GM12891 (cell line): ENCODE measurements at regions not wholly inside any gene's neighbourhood (a gene's known extent, or its start where the extent isn't known, plus 50 kb on each side); places are given as distances from the start of the nearest gene placed in this dataset.

Source experiments
- DNase-seq: peaks from one replicate; pipeline ENCODE4 v3.0.0; 2011; ENCODE audit warnings: low spot score; ENCODE audit not compliant: insufficient read length
- FAIRE-seq: peaks from 2 replicates; lab custom pipeline; 2011; peaks lifted over from hg19 to GRCh38; lab: Jason Lieb, UNC
- PAX5 ChIP-seq: IDR thresholded peaks from 2 replicates; pipeline ENCODE4 v1.6.1; 2011; ENCODE audit warnings: low read length, moderate library complexity, mild to moderate bottlenecking; ENCODE audit not compliant: insufficient read depth, severe bottlenecking
- POLR2A ChIP-seq: IDR thresholded peaks from 2 replicates; pipeline ENCODE4 v1.6.1; 2011; ENCODE audit warnings: low read depth, low read length, control low read depth
- POLR2AphosphoS5 ChIP-seq: IDR thresholded peaks from 2 replicates; pipeline ENCODE4 v1.6.1; 2011; ENCODE audit warnings: low read depth, low read length, control low read depth
- POU2F2 ChIP-seq: IDR thresholded peaks from 2 replicates; pipeline ENCODE4 v1.6.1; 2011; ENCODE audit warnings: low read depth, mild to moderate bottlenecking, control low read depth, low read length, moderate library complexity
- SPI1 ChIP-seq: IDR thresholded peaks from 2 replicates; pipeline ENCODE4 v1.6.1; 2011; ENCODE audit warnings: low read depth, low read length, control low read depth
- TAF1 ChIP-seq: IDR thresholded peaks from 2 replicates; pipeline ENCODE4 v1.6.1; 2011; ENCODE audit warnings: low read depth, low read length, control low read depth

- no peak for DNase-seq
- FAIRE-seq, result no peak
- TF ChIP-seq POU2F2 (no peak), SPI1 (no peak), POLR2AphosphoS5 (no peak), TAF1 (no peak), PAX5 (no peak), POLR2A (no peak)
Measured at GRCh38 chr13:63938851-63939250, 2523.2 kb upstream of the PCDH20 start.

DNA sequence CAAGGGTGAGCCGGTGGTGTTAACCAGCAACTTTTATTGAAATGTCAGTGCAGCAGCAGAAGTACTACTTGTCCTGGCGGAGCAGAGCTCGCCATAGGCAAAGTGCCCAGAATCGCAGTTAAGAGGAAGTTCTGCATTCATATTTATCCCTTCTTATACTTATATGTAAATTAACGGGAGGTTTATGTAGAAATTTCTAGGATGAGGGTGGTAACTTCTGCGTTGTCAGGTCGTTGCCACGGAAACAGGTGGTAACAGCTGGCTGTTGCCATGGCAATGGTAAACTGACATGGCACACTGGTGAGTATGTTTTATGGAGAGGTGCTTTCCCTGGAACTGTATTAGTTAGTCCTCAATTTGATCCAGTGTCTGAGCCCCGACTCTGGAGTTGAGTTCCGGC, 2494.9 kb upstream of the PCDH20 start:
- DNase-seq (no peak), FAIRE-seq (no peak)
- no peak for TF ChIP-seq PAX5
- TF ChIP-seq POLR2AphosphoS5, result no peak
- no peak for TF ChIP-seq POU2F2
- TF ChIP-seq SPI1, result no peak
- no peak for TF ChIP-seq POLR2A
- no peak for TF ChIP-seq TAF1

DNA sequence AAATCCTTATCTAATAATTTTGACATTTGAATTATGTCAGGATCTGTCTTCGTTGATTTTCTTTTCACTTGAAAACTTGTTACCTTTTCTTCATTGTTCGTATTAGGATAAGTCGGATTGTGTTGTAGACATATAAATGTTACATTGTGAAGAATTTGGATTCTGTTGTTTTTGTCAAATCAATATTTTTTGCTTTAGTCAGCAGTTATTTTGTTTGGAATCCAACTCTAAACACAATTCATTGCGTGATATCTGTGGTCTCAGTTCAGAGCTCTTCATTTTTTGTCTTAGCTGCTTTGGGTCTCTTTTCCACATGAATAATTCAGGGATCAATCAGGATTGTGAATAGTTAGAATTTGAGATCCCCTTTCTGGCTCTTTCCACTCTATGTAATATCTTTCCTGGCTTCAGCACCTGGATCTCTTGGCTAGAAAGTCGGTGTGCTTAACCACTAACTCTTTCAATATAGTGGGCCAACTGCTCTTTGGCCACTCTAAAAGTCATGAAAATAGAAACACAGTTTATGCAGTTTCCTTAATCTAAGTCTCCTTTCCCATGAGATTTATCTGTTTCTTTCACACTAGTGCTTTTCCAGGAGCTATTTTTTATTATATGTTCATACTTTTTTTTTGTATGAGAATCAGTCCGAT, 2494.2 kb upstream of the PCDH20 start:
- FAIRE-seq (no peak), DNase-seq (no peak)
- TF ChIP-seq POU2F2 (no peak), TAF1 (no peak), SPI1 (no peak), PAX5 (no peak), POLR2AphosphoS5 (no peak), POLR2A (no peak)

GRCh38 chr13:63902141-63902540, 2486.5 kb upstream of the PCDH20 start:
- FAIRE-seq, result no peak
- TF ChIP-seq TAF1, result no peak
- TF ChIP-seq PAX5, result no peak
- no peak for TF ChIP-seq POU2F2
- TF ChIP-seq SPI1, result no peak
- TF ChIP-seq POLR2AphosphoS5, result no peak
- TF ChIP-seq POLR2A, result no peak
- DNase-seq, result no peak

- no peak for TF ChIP-seq SPI1
- TF ChIP-seq POLR2A, result no peak
- no peak for TF ChIP-seq POLR2AphosphoS5
- TF ChIP-seq POU2F2, result no peak
- TF ChIP-seq PAX5, result no peak
- TF ChIP-seq TAF1, result no peak
- no peak for FAIRE-seq
Measured at GRCh38 chr13:63901630-63902029, 2486.0 kb upstream of the PCDH20 start.

GRCh38 chr13:63900406-63900805, 2484.8 kb upstream of the PCDH20 start:
- no peak for FAIRE-seq
- DNase-seq, result no peak
- TF ChIP-seq POLR2A, result no peak
- no peak for TF ChIP-seq TAF1
- TF ChIP-seq SPI1, result no peak
- TF ChIP-seq PAX5, result no peak
- no peak for TF ChIP-seq POLR2AphosphoS5
- no peak for TF ChIP-seq POU2F2

More at GRCh38 chr13:63901630-63902029, 2486.0 kb upstream of the PCDH20 start:
- no peak for DNase-seq

DNA sequence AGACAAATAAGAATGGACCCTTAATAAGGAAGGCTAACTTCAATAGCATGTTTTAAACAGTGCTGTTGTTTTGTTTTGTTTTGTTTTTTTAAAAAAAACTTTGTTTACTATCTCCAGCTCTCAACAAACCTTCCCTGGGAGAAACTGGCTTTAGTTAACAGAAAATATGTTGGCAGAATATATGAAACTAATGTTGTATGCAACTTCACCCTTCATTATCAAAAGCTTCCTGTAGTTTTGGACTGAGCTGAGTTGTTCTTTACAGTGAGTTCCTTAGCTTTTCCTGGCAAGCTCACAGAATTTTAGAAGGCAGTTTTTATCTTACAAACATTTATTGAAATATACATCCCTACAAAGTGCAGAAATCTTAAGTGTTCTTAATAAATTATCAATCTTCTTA, 2480.7 kb upstream of the PCDH20 start:
- no peak for TF ChIP-seq POU2F2
- TF ChIP-seq PAX5, result no peak
- TF ChIP-seq POLR2AphosphoS5, result no peak
- TF ChIP-seq SPI1, result no peak
- no peak for TF ChIP-seq TAF1
- TF ChIP-seq POLR2A, result no peak
- FAIRE-seq (no peak), DNase-seq (no peak)

- DNase-seq (no peak), FAIRE-seq (no peak)
- TF ChIP-seq TAF1, result no peak
- no peak for TF ChIP-seq PAX5
- no peak for TF ChIP-seq SPI1
- TF ChIP-seq POLR2A, result no peak
- no peak for TF ChIP-seq POLR2AphosphoS5
- TF ChIP-seq POU2F2, result no peak
Measured at GRCh38 chr13:63882052-63882451, 2466.4 kb upstream of the PCDH20 start.

- no peak for TF ChIP-seq TAF1
- no peak for TF ChIP-seq PAX5
- no peak for TF ChIP-seq POLR2A
- no peak for TF ChIP-seq POU2F2
- TF ChIP-seq SPI1, result no peak
- no peak for TF ChIP-seq POLR2AphosphoS5
- no peak for DNase-seq
- FAIRE-seq, result no peak
Measured at GRCh38 chr13:63880705-63881104, 2465.1 kb upstream of the PCDH20 start.

DNA sequence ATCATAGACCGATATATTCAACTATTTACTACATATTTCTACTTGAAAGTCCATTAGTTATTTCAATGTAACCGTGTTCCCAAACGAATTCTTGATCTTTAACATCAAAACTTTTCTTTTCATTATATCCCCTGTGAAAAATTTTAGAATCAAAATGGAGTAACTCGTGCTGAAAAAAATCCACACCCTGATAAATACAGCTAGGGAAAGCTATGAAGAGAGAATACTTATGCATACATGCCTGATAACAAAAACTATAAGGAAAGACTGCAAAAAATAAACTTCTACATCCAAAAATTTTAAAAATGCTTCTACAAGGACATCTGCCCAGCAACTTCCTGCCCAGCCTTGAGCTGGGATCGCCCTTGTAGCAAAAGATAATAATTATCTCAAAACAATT, 2458.3 kb upstream of the PCDH20 start:
- no peak for FAIRE-seq
- DNase-seq, result no peak
- TF ChIP-seq POLR2A, result no peak
- no peak for TF ChIP-seq SPI1
- no peak for TF ChIP-seq POLR2AphosphoS5
- no peak for TF ChIP-seq POU2F2
- no peak for TF ChIP-seq PAX5
- no peak for TF ChIP-seq TAF1
